Common myeloid progenitor, CD34-positive (primary cell): ENCODE measurements at regions not wholly inside any gene's neighbourhood (a gene's known extent, or its start where the extent isn't known, plus 50 kb on each side); places are given as distances from the start of the nearest gene placed in this dataset.

ENCODE experiments used
- CTCF ChIA-PET: fragments of 350-600 bp; sonication (Branson Sonifier 250); formaldehyde crosslinking; loops from one replicate; lab custom pipeline; 2021; ENCODE audit warnings: antibody characterized with exemption; lab: Charles Lee
- POLR2A ChIA-PET: fragments of 350-600 bp; sonication (Branson Sonifier 250); formaldehyde crosslinking; loops from one replicate; lab custom pipeline; 2021; ENCODE audit warnings: antibody characterized with exemption; lab: Charles Lee
- DNase-seq, 3 donors: peaks; one replicate each; pipeline versions ENCODE4 v3.0.0 to v3.0.0-alpha.2; 2013
- H3K27ac ChIP-seq, 2 experiments: 1 replicate in 1 of 2; 2 replicates in 1 of 2; pipeline ENCODE4 v1.7.0; 2013; ENCODE audit warnings: inconsistent platforms in 2 of 2, low read length in 2 of 2, mild to moderate bottlenecking in 2 of 2, low read depth in 1 of 2, moderate library complexity in 1 of 2; ENCODE audit not compliant: severe bottlenecking in 2 of 2, insufficient read depth in 1 of 2, poor library complexity in 1 of 2
- H3K27me3 ChIP-seq, 5 experiments: replicated peaks in 2 of 5; 1 replicate in 3 of 5; 2 replicates in 2 of 5; pipeline versions ENCODE4 v1.6.1 to v1.7.0; 2013; ENCODE audit warnings: low read length in 4 of 5, mild to moderate bottlenecking in 2 of 5, moderate library complexity in 2 of 5, inconsistent platforms in 1 of 5; ENCODE audit not compliant: insufficient read depth in 5 of 5, control insufficient read depth in 4 of 5
- H3K36me3 ChIP-seq, 4 experiments: 1 replicate in 2 of 4; 2 replicates in 2 of 4; pipeline versions ENCODE4 v1.6.1 to v1.7.0; 2013; ENCODE audit warnings: low read length in 3 of 4, control low read depth in 1 of 4, mild to moderate bottlenecking in 1 of 4; ENCODE audit not compliant: control insufficient read depth in 4 of 4, insufficient read depth in 4 of 4
- H3K4me1 ChIP-seq, 4 experiments: 1 replicate in 3 of 4; 2 replicates in 1 of 4; pipeline versions ENCODE4 v1.6.1 to v1.7.1; 2013; ENCODE audit warnings: low read length in 3 of 4, mild to moderate bottlenecking in 3 of 4, control low read depth in 1 of 4, inconsistent platforms in 1 of 4, moderate library complexity in 1 of 4; ENCODE audit not compliant: control insufficient read depth in 4 of 4, insufficient read depth in 4 of 4; ENCODE audit errors: control extremely low read depth in 1 of 4
- H3K4me3 ChIP-seq, 7 experiments: 1 replicate in 4 of 7; 2 replicates in 3 of 7; pipeline versions ENCODE4 v1.5.1 to v1.7.0; 2013; ENCODE audit warnings: mild to moderate bottlenecking in 7 of 7, low read length in 6 of 7, moderate library complexity in 6 of 7, inconsistent platforms in 2 of 7, low read depth in 2 of 7, control low read depth in 1 of 7; ENCODE audit not compliant: insufficient read depth in 4 of 7, control insufficient read depth in 1 of 7; ENCODE audit errors: extremely low read depth in 1 of 7
- H3K9me3 ChIP-seq, 5 experiments: 1 replicate in 4 of 5; 2 replicates in 1 of 5; pipeline versions ENCODE4 v1.6.1 to v1.7.1; 2013; ENCODE audit warnings: low read length in 4 of 5, mild to moderate bottlenecking in 2 of 5, inconsistent platforms in 1 of 5, low read depth in 1 of 5, moderate library complexity in 1 of 5; ENCODE audit not compliant: control insufficient read depth in 4 of 5, insufficient read depth in 2 of 5; ENCODE audit errors: control extremely low read depth in 1 of 5
- WGBS: methylation state at CpG from one replicate; pipeline ENCODE4 v1.1.5; 2013; ENCODE audit not compliant: insufficient coverage; 5-methylcytosine and 5-hydroxymethylcytosine counted together

GRCh38 chr5:158272409-158272808 lies 413.5 kb upstream of the CLINT1 start:
- DNase-seq: no peak
- no peak overlapping the region for H3K27ac ChIP-seq
- no peaks in the 10 kb centered on the region for H3K36me3 ChIP-seq
- H3K4me1 ChIP-seq: no peaks in the 10 kb centered on the region
- peaks cover 0 to 3% (median 0%) of the 10 kb centered on the region in 5 experiments for H3K9me3 ChIP-seq
- H3K4me3 ChIP-seq: no peak overlapping the region
- ChIA-PET POLR2A (no interaction called here), CTCF (no interaction called here)
- H3K27me3 ChIP-seq: peaks cover 0 to 2% (median 0%) of the 10 kb centered on the region in 5 experiments
- WGBS: no CpG with 5 or more reads among the region's 3 CpGs

DNA sequence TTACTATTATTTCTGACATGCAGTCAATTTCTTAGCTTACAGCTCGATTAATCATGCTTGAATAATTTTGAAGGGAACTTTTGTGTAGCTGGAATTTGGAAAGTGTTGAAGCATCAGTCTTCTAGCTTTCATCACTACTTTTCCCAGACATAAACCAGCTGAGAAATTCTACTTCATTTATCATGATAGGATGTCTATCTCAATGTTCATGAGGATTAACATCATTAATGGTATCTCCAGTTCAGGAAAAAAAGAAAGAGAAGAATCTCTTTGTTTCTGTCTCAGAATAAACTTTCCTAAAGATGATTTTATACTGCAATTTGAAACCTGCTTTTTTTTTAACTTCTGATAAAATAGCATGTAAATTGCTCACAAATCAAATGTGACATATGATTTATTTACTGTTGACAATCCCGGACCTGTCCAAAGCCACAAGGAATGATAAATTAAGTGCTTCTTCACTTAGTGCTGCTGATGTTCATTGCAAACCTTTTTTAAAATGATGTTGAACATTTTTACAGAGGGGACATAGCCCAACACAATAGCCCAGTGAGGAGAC lies 412.1 kb upstream of the CLINT1 start:
- Histone ChIP-seq H3K9me3 (peaks cover 0 to 8% (median 0%) of the 10 kb centered on the region in 5 experiments), H3K36me3 (no peaks in the 10 kb centered on the region), H3K27me3 (no peaks in the 10 kb centered on the region), H3K4me3 (no peak overlapping the region), H3K4me1 (no peaks in the 10 kb centered on the region), H3K27ac (no peak overlapping the region)
- WGBS: no CpG with 5 or more reads among the region's 2 CpGs
- POLR2A ChIA-PET: no interaction called here
- CTCF ChIA-PET: no interaction called here
- no peak for DNase-seq

DNA sequence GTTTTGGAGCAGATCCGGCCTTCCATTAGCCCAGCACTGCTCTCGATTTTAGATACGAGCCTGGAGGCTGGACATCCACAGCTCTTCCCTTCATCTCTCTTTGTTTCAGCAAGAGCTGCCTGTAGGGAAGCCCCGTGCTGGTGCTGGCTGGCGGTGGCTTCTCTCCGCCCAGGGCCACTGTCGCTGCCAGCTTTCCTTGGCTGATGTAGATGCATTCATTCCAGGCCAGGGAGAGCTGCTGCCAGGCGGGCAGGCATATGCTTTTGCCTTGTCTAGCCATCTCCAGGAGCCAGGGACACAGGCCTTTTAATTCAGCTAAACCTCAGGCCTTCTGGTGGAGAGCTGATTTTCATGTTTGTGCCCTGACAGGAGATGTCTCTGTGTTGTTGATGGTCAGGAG lies 409.3 kb upstream of the CLINT1 start:
- no peak for DNase-seq
- WGBS: 85% methylated on average over 8 of the region's 8 CpGs
- ChIA-PET CTCF (no interaction called here), POLR2A (no interaction called here)
- no peak overlapping the region for H3K4me3 ChIP-seq
- H3K9me3 ChIP-seq: peaks cover 0 to 8% (median 0%) of the 10 kb centered on the region in 5 experiments
- H3K36me3 ChIP-seq: no peaks in the 10 kb centered on the region
- H3K27me3 ChIP-seq: no peaks in the 10 kb centered on the region
- H3K4me1 ChIP-seq: no peaks in the 10 kb centered on the region
- no peak overlapping the region for H3K27ac ChIP-seq

DNA sequence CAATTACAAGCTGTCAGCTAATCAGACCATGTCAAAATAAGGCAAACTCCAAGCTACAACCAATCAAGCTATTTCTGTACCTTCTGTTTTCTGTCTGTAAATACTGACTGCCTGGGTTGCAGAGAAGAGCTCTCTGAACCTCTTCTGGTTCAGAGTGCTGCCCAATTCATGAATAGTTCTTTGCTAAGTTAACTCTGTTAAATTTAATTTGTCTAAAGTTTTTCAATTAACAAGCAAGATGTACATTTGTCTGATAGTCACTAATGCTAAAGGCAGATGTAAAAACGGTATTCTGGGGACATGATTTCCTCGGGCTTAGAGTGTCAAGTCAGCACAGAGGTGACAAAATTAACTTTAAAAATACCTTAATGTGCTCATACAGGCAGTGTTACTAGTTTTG lies 408.3 kb upstream of the CLINT1 start:
- Histone ChIP-seq H3K27me3 (no peaks in the 10 kb centered on the region), H3K4me3 (no peak overlapping the region), H3K4me1 (no peaks in the 10 kb centered on the region), H3K9me3 (peaks cover 0 to 8% (median 0%) of the 10 kb centered on the region in 5 experiments), H3K36me3 (no peaks in the 10 kb centered on the region), H3K27ac (no peak overlapping the region)
- CTCF ChIA-PET: interaction anchor here (0.7 kb wide), 1 partner anchor 114 kb away, joined by 3 read pairs; no protein-coding TSS in a partner anchor
- POLR2A ChIA-PET: no interaction called here
- WGBS: 93% methylated on average over 2 of the region's 2 CpGs
- DNase-seq: no peak

- Histone ChIP-seq H3K36me3 (no peaks in the 10 kb centered on the region), H3K27ac (no peak overlapping the region), H3K4me3 (no peak overlapping the region), H3K4me1 (no peaks in the 10 kb centered on the region), H3K27me3 (no peaks in the 10 kb centered on the region), H3K9me3 (peaks cover 0 to 8% (median 0%) of the 10 kb centered on the region in 5 experiments)
- DNase-seq: no peak
- ChIA-PET CTCF (no interaction called here), POLR2A (no interaction called here)
- 100% methylated on average over 1 of the region's 4 CpGs for WGBS
Observed at GRCh38 chr5:158265931-158266700, 407.2 kb upstream of the CLINT1 start.

- Histone ChIP-seq H3K9me3 (peaks cover 0 to 8% (median 0%) of the 10 kb centered on the region in 5 experiments), H3K36me3 (no peaks in the 10 kb centered on the region), H3K4me3 (no peak overlapping the region), H3K27ac (no peak overlapping the region), H3K4me1 (no peaks in the 10 kb centered on the region), H3K27me3 (no peaks in the 10 kb centered on the region)
- ChIA-PET POLR2A (no interaction called here), CTCF (no interaction called here)
- DNase-seq: no peak
Observed at GRCh38 chr5:158265346-158265745, 406.4 kb upstream of the CLINT1 start.

DNA sequence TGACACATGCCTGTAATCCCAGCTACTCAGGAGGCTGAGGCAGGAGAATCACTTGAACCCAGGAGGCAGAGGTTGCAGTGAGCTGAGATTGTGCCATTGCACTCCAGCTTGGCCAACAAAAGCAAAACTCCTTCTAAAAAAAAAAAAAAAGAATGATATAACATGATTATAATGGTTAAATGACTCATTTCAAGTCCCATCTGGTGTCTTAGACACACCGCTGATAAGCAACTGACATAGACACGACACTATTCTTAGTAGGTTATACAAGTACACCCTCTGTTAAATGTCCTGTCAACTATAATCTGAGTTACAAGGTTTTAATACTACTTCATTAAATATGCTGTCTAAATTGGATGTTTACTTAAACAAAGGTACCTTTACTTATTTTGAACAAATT lies 405.3 kb upstream of the CLINT1 start:
- Histone ChIP-seq H3K4me1 (no peaks in the 10 kb centered on the region), H3K27me3 (no peaks in the 10 kb centered on the region), H3K9me3 (peaks cover 0 to 8% (median 0%) of the 10 kb centered on the region in 5 experiments), H3K4me3 (no peak overlapping the region), H3K36me3 (no peaks in the 10 kb centered on the region), H3K27ac (no peak overlapping the region)
- POLR2A ChIA-PET: no interaction called here
- CTCF ChIA-PET: no interaction called here
- DNase-seq: no peak
- no CpG with 5 or more reads among the region's 2 CpGs for WGBS
